SK-N-MC (cell line): ENCODE measurements at regions not wholly inside any gene's neighbourhood (a gene's known extent, or its start where the extent isn't known, plus 50 kb on each side); places are given as distances from the start of the nearest gene placed in this dataset.

ENCODE experiments used
- DNase-seq: peaks from one replicate; pipeline ENCODE4 v3.0.0-alpha.2; 2011; ENCODE audit warnings: low read depth, low spot score
- H3K27ac ChIP-seq: fragments of 200-600 bp; sonication (generic); 2 replicates; pipeline ENCODE4 v1.5.1; 2016; ENCODE audit warnings: mixed run types
- H3K36me3 ChIP-seq: fragments of 200-600 bp; sonication (generic); 2 replicates; pipeline ENCODE4 v1.6.1; 2017; ENCODE audit warnings: antibody characterized with exemption, low read length, mixed read lengths; ENCODE audit not compliant: insufficient read depth
- H3K4me3 ChIP-seq: fragments of 200-600 bp; sonication (generic); 2 replicates; pipeline ENCODE4 v1.5.1; 2016
- H3K9ac ChIP-seq: fragments of 200-600 bp; sonication (generic); 2 replicates; pipeline ENCODE4 v1.8.0; 2017; ENCODE audit warnings: mixed run types, mixed read lengths; ENCODE audit not compliant: insufficient read length
- H3K9me3 ChIP-seq: fragments of 200-600 bp; sonication (generic); 2 replicates; pipeline ENCODE4 v1.6.1; 2017; ENCODE audit warnings: low read depth, mild to moderate bottlenecking, antibody characterized with exemption, low read length, moderate library complexity, mixed read lengths
- EZH2 ChIP-seq: fragments of 200-600 bp; sonication (generic); IDR thresholded peaks from one replicate; pipeline ENCODE4 v1.6.1; 2017; ENCODE audit warnings: antibody characterized with exemption
- FOXP2 ChIP-seq: optimal IDR thresholded peaks from 2 replicates; pipeline ENCODE3; 2011; ENCODE audit warnings: mild to moderate bottlenecking, moderate library complexity; ENCODE audit not compliant: insufficient read depth; ENCODE audit errors: extremely low read length, control extremely low read depth
- POLR2AphosphoS5 ChIP-seq: IDR thresholded peaks from 2 replicates; pipeline ENCODE4 v1.6.1; 2012; ENCODE audit warnings: mild to moderate bottlenecking, low read depth, low read length, borderline replicate concordance

GRCh38 chr1:47669081-47669585 lies 231.3 kb downstream of the FOXD2 start:
- Histone ChIP-seq H3K4me3 (no peak overlapping the region), H3K9me3 (no peaks in the 10 kb centered on the region), H3K27ac (no peak overlapping the region), H3K36me3 (no peaks in the 10 kb centered on the region), H3K9ac (no peak overlapping the region)
- no peak for DNase-seq
- TF ChIP-seq FOXP2 (no peak), EZH2 (no peak), POLR2AphosphoS5 (no peak)

- DNase-seq = no peak
- H3K4me3 ChIP-seq = no peak overlapping the region
- H3K9me3 ChIP-seq = no peaks in the 10 kb centered on the region
- no peaks in the 10 kb centered on the region for H3K36me3 ChIP-seq
- TF ChIP-seq POLR2AphosphoS5 = no peak
- no peak for TF ChIP-seq FOXP2
- TF ChIP-seq EZH2 = no peak
- no peak overlapping the region for H3K27ac ChIP-seq
- no peak overlapping the region for H3K9ac ChIP-seq
These were observed 234.8 kb downstream of the FOXD2 start for GRCh38 chr1:47672622-47673021.

- Histone ChIP-seq H3K9ac (no peak overlapping the region), H3K27ac (no peak overlapping the region), H3K4me3 (no peak overlapping the region), H3K36me3 (no peaks in the 10 kb centered on the region), H3K9me3 (no peaks in the 10 kb centered on the region)
- TF ChIP-seq FOXP2 (no peak), EZH2 (no peak), POLR2AphosphoS5 (no peak)
- no peak for DNase-seq
These were observed 236.3 kb downstream of the FOXD2 start for GRCh38 chr1:47674189-47674588.

GRCh38 chr1:47675047-47675675 lies 237.3 kb downstream of the FOXD2 start:
- DNase-seq = no peak
- no peak overlapping the region for H3K4me3 ChIP-seq
- H3K9ac ChIP-seq = no peak overlapping the region
- H3K27ac ChIP-seq = no peak overlapping the region
- no peaks in the 10 kb centered on the region for H3K9me3 ChIP-seq
- TF ChIP-seq EZH2 (no peak), POLR2AphosphoS5 (no peak)
- no peaks in the 10 kb centered on the region for H3K36me3 ChIP-seq

- Histone ChIP-seq H3K36me3 (no peaks in the 10 kb centered on the region), H3K4me3 (no peak overlapping the region), H3K9me3 (no peaks in the 10 kb centered on the region), H3K27ac (no peak overlapping the region), H3K9ac (no peak overlapping the region)
- DNase-seq = no peak
- TF ChIP-seq POLR2AphosphoS5 (no peak), FOXP2 (no peak), EZH2 (no peak)
These were observed 237.9 kb downstream of the FOXD2 start for GRCh38 chr1:47675721-47676120.

GRCh38 chr1:47676311-47677054 lies 238.6 kb downstream of the FOXD2 start:
- no peak for DNase-seq
- Histone ChIP-seq H3K27ac (no peak overlapping the region), H3K36me3 (no peaks in the 10 kb centered on the region), H3K9ac (no peak overlapping the region), H3K4me3 (no peak overlapping the region), H3K9me3 (no peaks in the 10 kb centered on the region)
- TF ChIP-seq POLR2AphosphoS5 = no peak
- no peak for TF ChIP-seq EZH2
- no peak for TF ChIP-seq FOXP2

GRCh38 chr1:47677241-47677940 lies 239.5 kb downstream of the FOXD2 start:
- Histone ChIP-seq H3K9me3 (no peaks in the 10 kb centered on the region), H3K9ac (no peak overlapping the region), H3K27ac (no peak overlapping the region), H3K4me3 (no peak overlapping the region), H3K36me3 (no peaks in the 10 kb centered on the region)
- no peak for TF ChIP-seq POLR2AphosphoS5
- TF ChIP-seq EZH2 = no peak
- no peak for TF ChIP-seq FOXP2
- DNase-seq = no peak

- TF ChIP-seq POLR2AphosphoS5 = no peak
- TF ChIP-seq FOXP2 = no peak
- TF ChIP-seq EZH2 = no peak
- no peak for DNase-seq
- Histone ChIP-seq H3K9ac (no peak overlapping the region), H3K9me3 (no peaks in the 10 kb centered on the region), H3K4me3 (no peak overlapping the region), H3K27ac (no peak overlapping the region), H3K36me3 (no peaks in the 10 kb centered on the region)
These were observed 240.7 kb downstream of the FOXD2 start for GRCh38 chr1:47678464-47678980.
